Sciatic nerve (tissue), 2 donors: ENCODE measurements at regions not wholly inside any gene's neighbourhood (a gene's known extent, or its start where the extent isn't known, plus 50 kb on each side); places are given as distances from the start of the nearest gene placed in this dataset.

ENCODE experiments used
- ATAC-seq: fragments of 200-7000 bp; cut with Tn5 transposase; one replicate; pipeline ENCODE4 v1.9.1; 2020; ENCODE audit warnings: mild to moderate bottlenecking, moderate library complexity
- DNase-seq: peaks from one replicate; pipeline ENCODE4 v3.0.0-alpha.2; 2020; ENCODE audit warnings: low spot score
- intact Hi-C: fragments of 100-400 bp; cut with DNase I; formaldehyde crosslinking; loops from one replicate; pipeline ENCODE4 v1.14.2; 2022
- donor health status: DM: no; HTN: no; CAD: no.
- donor health status: DM: no; HTN: no; CAD: no.

DNA sequence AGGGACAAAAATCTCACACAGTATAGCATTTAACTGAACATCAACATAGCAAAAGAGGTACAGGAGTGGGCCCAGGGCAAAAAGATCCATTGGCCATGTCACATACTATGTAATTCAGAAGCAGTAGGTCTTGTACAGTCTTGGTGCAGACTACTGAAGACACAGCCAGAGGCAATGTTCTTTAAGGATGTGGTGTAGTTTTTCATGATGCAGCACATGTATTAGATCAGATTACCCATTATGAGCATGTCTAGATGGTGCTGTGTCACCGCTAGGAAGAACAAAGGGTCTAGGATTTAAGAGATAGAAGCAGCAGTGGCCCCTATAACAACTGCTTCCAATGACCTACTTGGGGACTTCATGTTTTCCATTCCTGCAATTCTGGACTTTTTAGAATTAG is 610.4 kb upstream of the MEF2C start:
- intact Hi-C loops = no loop called here
- ATAC-seq = no peak

DNA sequence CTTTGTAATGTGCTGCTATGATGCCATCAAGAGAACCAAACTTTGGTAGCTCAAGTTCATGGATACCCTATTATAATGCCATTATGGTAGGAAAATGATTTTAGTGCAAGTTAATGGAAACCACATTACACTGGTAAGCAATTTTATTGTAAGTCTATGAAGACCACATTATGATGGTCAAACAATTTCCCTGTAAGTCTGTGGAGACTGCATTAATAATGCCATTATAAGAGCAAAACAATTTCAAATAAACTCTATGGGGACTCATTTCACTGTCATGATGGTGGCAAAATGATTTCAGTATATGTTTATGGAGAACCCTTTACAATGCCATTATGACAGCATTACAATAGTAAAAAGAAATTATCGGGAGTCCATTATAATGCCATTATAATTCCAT is 602.0 kb upstream of the MEF2C start:
- DNase-seq (no peak), ATAC-seq (no peak)
- intact Hi-C loops = no loop called here

More for the DNA sequence above, 610.4 kb upstream of the MEF2C start:
- no peak for DNase-seq

DNA sequence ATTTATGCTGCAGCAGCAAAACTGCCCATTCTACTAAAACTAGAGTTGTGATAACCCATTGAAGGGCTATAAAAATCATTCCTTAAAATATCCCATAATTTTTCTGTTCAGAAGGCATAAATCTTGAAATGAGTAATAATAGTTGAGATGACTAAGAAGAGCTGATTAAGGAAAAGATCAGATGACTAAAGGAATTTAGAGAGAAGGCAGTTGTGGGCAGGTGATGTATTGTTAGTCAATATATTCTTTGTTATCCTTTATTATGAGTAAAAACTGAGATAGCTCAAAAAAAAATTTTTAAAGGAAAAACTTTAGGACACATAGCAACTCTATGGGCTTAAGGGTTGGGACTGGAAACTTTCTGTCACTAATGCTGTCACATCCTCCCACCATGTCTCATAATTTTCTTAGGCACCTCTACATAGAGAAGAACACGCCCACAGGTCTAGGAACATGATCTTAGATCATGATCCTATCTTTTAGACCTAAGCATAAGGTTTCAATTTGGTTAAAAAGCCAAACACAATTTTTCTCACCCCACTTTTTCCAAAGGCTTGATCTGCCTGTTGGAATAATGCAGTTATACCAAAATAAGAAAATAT is 597.5 kb upstream of the MEF2C start:
- no peak for ATAC-seq
- intact Hi-C loops = no loop called here
- no peak for DNase-seq

DNA sequence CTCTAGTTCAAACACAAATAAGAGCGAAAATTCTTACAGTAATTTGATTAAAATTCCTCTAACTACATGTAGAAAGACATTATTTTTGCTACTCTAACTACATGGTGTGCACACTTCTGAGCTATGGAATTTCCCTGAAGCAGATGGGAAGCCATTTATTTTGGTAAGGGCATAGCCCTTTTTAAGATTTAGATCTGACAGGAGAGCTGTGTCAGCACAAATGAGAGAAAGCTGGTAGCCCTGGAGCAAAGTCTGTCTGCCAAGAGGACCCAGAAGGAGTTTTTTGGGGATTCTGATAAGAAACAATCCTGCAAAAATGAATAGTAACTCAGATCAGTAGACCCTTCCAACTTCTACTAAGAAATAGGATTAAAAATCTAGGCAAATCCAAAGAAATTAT is 595.9 kb upstream of the MEF2C start:
- intact Hi-C loops = no loop called here
- DNase-seq (no peak), ATAC-seq (no peak)

DNA sequence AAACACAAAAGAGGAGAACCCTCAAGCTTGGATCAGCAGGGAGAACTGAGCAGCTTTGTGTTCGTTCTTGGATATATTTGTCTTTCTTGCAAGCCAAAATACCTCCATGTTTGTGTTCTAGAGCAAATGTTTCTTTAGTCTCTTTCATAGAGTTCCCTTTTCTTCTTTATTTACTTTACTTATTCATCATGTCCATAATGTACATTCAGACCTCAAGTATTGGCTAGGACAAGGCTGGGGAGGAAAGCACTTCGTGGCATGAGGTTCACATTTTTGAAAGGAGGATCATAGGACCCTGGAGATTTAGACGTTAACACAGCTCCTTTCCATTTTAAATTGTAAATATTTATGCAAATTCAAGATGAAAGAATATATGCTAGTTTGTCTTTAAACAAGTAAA is 590.2 kb upstream of the MEF2C start:
- DNase-seq (no peak), ATAC-seq (no peak)
- intact Hi-C loops = no loop called here

DNA sequence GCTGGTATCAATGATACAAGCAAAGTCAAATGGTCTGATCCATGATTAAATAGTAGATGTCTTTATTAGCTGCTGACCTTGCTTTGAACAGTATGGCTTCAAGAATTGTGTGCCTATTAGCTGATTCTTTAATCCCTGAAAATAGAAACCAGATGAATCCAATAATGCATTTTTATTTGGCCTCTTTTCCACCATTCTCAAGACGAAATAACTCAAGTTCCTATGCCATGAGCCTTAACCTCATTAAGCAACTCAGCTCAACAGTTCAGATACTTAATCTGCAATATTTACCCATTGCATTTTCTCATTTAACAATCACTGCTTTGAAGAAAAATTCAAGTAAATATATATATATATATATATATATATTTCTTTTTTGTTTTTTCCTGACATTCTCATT is 588.6 kb upstream of the MEF2C start:
- no peak for ATAC-seq
- intact Hi-C loops = no loop called here
- no peak for DNase-seq

DNA sequence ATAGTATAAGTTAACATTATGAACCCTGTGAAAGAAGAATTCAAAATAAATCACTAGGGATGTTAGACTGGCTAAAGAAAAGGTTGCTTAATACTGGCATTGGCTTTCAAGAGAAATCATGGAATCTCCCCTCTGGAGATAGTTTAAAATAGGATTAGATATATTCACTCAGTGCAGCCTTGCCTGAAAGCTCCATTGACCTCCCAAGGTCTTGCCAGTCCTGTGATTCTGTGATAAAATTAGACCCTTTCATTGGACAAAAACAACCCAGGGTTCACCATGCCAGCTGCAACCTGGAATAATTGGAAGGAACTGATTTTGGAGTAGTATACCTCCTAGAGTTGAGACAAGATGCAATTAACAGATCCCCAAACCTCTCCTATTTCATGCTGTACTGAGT is 588.1 kb upstream of the MEF2C start:
- intact Hi-C loops = no loop called here
- ATAC-seq (no peak), DNase-seq (no peak)

DNA sequence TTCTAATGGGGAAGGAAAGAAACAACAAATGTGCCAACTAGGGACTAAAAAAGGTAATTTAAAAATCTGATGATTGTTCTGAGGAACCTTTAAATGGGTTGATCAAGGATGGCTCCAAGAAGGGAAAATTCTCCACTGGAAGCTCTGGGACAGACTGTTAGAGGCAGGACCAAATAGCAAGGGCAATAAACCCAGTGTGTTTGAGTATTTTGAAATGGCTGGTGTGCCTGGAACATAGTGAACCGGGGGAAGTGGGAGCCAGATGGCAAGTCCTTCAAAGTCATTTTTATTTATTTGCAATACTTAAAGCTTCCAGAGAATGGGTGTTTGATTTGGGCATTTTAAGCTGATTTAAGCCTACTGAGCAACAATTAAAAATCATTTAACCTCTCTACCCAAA is 587.7 kb upstream of the MEF2C start:
- ATAC-seq = no peak
- intact Hi-C loops = no loop called here

DNA sequence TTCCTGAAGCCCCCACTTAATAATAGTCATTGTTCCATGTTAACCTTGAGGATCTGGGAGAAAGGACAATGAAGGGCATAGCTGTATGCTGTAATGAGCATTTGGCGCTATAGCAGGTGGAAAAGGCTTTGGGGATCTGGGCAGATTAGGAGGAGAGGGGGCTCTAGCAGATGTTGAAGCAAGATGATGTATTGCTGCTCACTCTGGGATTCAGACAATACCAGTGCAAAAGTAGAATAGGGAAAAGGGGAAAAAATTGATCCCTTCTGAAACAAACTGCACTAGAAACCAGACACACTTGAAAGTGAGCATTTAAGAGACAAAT is 575.3 kb upstream of the MEF2C start:
- intact Hi-C loops = no loop called here
- DNase-seq (no peak), ATAC-seq (no peak)

More for the DNA sequence above, 587.7 kb upstream of the MEF2C start:
- no peak for DNase-seq

DNA sequence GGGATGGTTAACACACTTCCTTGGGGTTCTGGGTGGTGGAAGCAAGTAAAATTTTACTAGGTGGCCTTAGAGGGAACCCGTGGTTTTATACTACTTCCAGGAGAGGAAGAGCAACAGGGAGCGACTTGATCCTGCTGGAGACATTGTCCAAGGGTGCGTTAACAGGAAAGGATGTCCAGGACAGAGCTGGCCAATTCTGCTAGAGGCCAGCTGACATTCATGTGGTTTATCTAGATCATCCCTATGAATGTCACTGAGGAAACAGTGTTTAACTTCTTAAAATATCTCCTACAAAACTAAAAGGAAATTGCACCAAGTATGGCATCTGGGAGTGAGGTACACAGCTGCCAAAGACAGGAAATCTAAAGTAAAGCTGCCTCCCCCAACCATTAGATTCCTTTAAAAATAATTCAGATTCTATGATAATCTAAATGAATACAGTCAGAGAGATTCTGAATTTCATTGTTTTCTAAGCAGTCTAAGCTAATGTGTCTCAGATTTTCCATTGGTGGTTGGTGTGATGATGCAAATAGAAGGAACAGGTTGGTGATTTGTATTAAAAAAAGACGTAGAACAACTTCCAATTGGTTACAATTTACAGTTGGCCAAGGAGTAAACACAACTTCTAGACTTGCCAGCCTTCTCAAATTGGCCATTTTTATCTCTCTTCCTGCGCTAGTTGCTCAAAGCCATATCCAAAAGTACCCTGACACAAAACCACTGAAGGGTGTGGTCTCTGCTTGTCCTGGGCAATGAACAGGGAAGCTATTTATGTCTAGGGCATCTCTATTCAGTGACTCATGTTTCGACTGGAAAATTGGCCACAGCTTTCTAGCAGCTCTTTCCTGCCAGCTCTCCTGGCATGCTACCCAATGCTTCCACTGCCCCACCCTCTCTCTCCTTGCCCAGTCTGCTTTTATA is 574.7 kb upstream of the MEF2C start:
- ATAC-seq (peak; percentile 65), DNase-seq (no peak)
- intact Hi-C loops = no loop called here

DNA sequence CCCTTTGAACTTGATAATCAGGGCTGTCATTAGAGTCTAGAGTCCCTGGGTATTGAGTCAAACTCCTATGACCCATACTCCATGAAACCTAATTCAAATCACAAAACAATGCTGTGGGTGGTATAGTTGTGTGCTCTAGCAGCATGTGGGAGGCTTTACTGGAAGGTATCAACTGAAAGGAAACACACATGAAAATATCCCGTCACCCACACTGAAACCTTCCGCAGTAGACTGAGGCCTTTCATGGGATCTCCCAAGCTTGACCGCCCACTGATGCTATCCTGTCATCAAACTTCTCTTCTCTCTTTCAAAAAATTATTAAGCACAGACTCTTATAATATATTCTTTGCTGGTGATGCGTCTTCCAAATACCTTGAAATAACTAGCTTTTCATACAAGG is 569.1 kb upstream of the MEF2C start:
- no peak for ATAC-seq
- no peak for DNase-seq
- intact Hi-C loops = no loop called here

DNA sequence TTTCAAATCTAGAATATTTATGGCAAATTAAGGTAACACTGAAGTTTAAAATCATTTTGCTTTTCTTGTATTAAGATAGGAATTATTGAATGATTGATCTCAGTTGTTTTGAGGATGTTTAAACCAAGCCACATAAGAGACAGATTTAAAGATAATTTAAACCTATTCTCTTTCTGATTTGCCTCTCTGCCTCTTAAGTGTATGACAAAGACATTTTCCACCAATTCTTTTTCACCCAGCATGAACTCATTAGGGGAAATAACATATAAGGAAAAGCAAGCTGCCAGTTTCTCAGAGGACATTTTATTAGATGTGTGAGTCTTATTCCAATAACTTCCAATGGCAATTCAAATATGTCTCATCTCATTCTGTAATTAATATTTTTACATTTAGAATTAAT is 568.3 kb upstream of the MEF2C start:
- ATAC-seq (no peak), DNase-seq (no peak)
- intact Hi-C loops = no loop called here

DNA sequence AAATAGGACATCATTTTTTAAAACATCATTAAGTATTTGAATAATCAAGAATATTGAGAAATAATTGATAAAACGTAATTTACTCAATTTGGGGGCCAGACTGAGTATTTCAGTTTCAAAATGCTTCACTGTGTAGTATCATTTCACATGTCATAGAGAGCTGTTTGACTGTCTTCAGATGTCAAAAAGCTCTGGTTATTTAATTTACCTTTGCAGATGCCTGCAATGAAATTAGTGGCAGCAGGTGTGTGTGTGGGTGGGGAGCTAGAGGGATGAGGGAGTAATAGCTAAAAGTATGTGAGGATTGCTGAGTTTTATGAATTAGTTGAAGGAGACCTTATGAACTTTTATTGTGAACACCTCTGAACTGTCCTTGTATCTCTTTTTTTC is 567.2 kb upstream of the MEF2C start:
- DNase-seq (no peak), ATAC-seq (no peak)
- intact Hi-C loops = no loop called here

DNA sequence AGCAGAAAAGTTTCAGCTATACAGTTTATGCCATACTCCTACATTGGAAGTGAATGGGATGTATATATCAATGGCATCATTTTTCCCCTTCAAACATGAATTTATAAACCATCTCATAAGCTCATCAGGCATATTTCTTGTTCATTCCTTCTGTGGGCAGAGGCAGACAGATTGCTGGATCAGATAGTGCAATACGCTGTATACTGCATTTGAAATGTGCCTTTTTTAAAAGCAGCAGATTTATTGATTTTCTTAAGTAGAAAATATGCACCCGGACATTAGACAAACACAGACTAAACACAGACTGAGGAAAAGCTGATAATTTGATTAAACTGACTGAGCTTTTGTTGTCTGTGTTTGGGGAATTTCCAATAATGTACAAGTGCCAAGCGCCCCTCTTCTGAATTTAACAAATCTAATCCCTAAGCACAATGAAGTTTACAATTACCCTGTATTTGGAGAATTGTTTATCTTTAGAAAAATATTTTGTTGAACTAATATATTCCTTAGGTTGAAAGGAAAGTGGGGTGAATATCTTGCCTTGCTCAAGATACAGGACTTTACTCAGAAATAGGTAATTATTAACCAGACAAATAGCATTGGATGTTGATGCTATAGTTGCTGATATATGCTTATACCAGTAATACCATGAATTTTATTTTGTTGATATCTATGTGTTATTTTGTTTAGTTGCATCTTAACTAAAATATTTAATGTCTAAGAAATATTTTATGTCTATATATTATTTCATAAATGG is 566.6 kb upstream of the MEF2C start:
- DNase-seq (no peak), ATAC-seq (no peak)
- intact Hi-C loops = no loop called here

DNA sequence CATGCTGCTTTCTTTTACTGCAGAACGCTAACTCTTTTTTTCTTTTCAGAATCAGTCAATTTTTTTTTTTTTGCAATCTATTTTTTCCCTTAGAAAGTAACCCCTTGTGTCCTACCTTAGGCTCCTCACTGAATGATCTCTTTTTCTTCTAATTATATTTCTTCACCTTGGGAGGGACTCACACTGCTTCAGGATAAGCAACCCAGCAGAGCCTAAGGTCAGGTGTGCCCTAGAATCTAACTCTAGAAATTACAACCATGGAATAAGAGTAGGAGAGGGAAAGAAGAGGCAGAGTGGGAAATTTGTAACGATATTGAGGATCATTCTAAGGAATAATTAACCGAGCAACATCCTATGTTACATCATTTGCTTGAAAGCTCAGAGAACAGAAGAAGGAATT is 564.0 kb upstream of the MEF2C start:
- ATAC-seq (no peak), DNase-seq (no peak)
- intact Hi-C loops = no loop called here

DNA sequence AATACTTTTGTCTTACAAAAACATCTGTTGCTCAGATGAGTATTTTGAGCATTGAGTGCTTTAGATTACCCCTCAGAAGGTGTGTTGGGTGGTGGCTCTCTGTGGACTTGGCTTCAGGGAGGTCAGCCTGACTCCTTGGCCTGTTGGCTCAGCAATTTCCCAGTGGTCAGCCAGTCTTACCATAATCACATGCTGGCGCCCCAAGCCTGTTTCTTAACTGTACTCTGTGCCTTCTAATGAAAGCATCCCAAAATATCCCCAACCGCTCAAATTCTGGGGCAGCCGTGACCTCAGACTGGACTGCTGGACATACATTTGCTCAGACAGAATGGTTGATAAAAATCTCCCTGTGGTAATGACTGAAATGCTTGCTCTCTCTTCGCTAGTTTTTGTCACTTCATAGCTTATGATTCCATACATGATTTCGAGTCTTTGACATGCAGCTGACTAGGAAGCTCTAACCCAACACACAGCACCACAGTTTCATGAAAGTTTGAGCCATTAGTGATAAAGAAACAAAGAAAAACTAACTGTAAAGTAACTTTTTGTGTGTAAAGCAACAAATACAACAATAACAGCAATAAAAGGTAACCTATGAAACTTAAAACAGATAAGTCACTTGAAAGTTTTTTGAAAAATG is 562.2 kb upstream of the MEF2C start:
- intact Hi-C loops = no loop called here
- DNase-seq (no peak), ATAC-seq (no peak)

DNA sequence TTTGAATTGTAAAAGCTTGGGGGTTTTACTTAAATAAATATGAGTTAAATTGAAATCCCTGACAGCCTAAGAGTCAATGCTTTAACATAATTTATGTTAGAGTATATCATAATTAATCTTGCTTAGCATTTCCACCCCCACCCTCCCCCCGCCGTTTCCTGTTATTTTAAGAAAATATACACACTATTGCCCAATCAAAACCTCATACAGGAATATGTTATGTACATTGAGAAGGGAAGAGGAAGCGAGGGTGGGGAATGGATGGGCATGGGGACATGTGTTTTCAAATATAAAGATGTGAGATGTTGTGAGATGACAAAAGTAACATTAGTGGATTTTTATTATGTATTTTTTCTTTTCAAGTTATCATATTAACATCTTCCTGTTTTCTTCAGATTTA is 561.1 kb upstream of the MEF2C start:
- ATAC-seq = no peak
- DNase-seq = no peak
- intact Hi-C loops = no loop called here

DNA sequence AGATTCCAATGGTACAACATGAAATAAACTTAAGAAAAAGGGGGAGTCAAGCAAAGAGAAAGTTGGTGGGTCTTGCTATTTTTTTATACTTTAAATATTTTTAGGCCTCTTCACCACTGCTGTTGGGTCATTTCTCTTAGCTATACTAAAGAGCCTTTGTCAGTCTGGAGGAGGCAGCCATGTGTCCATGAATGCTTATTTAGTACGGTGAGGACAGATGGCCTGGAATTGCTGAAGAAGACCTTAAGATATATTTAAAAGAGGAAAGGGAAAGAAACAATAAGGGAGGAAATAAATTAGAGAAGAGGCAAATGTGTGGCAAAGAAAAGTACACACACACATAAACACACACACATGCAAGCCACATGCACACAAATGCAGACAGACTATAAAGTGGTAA is 560.5 kb upstream of the MEF2C start:
- ATAC-seq (no peak), DNase-seq (no peak)
- intact Hi-C loops = no loop called here

DNA sequence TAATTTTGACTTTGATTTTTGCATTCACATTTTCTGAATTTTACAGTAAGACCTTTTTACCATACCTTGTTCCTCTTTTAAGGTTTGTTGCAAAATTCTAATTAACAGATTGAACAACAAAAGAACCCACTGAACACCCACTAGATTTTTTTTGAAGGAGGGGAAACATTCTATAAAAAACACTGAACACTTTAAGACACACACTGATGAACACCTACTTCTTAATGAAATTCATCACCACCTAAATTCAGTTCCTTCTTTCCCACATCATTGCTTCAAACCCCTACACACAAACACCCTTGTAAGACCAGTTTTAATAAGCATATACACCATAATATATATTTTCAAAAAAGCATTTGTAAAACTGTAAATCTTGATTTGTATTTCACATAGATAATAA is 559.0 kb upstream of the MEF2C start:
- ATAC-seq = no peak
- intact Hi-C loops = no loop called here
- DNase-seq = no peak

DNA sequence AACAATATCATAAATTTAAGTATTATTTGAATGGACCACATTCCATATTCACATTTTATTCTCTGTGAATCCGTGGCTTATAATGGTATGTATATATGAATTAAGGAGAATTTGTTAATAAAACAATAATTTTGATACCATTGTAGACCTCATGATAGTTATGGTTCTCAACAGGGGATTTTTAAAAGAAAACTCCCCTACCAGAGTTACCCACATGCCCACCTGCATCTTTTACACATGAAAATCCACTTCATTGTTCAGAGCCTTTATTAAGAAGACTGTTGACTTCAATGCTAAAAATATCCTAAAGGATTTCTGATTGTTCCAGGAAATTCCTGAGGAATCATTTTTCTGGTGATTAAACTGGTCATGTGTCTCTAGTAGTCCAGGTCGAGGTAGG is 557.7 kb upstream of the MEF2C start:
- DNase-seq (no peak), ATAC-seq (no peak)
- intact Hi-C loops = no loop called here
